Liver (tissue), 8 donors: ENCODE measurements at regions not wholly inside any gene's neighbourhood (a gene's known extent, or its start where the extent isn't known, plus 50 kb on each side); places are given as distances from the start of the nearest gene placed in this dataset.

Experiments
- DNase-seq: peaks from one replicate; pipeline ENCODE4 v3.0.0-alpha.2; 2017; ENCODE audit warnings: low spot score
- H3K27ac ChIP-seq, 2 donors: one replicate each; pipeline ENCODE4 v1.7.0; 2013; ENCODE audit warnings: inconsistent platforms in 2 of 2, low read length in 2 of 2, control low read depth in 1 of 2, low read depth in 1 of 2, mild to moderate bottlenecking in 1 of 2
- H3K27me3 ChIP-seq, 4 donors: one replicate each; pipeline versions ENCODE4 v1.6.1 to v1.7.0; 2013; ENCODE audit warnings: low read length in 3 of 4, inconsistent platforms in 1 of 4, mild to moderate bottlenecking in 1 of 4, moderate library complexity in 1 of 4; ENCODE audit not compliant: control insufficient read depth in 4 of 4, insufficient read depth in 4 of 4
- H3K36me3 ChIP-seq, 4 donors: one replicate each; pipeline versions ENCODE4 v1.6.1 to v1.7.0; 2013; ENCODE audit warnings: low read length in 3 of 4, mild to moderate bottlenecking in 3 of 4, low read depth in 1 of 4, moderate library complexity in 1 of 4; ENCODE audit not compliant: control insufficient read depth in 4 of 4, insufficient read depth in 3 of 4
- H3K4me1 ChIP-seq, 4 donors: one replicate each; pipeline versions ENCODE4 v1.6.1 to v1.7.0; 2013; ENCODE audit warnings: low read length in 3 of 4, mild to moderate bottlenecking in 3 of 4, moderate library complexity in 1 of 4; ENCODE audit not compliant: control insufficient read depth in 4 of 4, insufficient read depth in 4 of 4
- H3K4me3 ChIP-seq, 3 donors: one replicate each; pipeline versions ENCODE4 v1.6.1 to v1.7.0; 2013; ENCODE audit warnings: low read length in 3 of 3, control low read depth in 1 of 3, low read depth in 1 of 3, mild to moderate bottlenecking in 1 of 3
- H3K9ac ChIP-seq, 2 donors: one replicate each; pipeline ENCODE4 v1.7.0; 2013; ENCODE audit warnings: low read length in 2 of 2, mild to moderate bottlenecking in 2 of 2, moderate library complexity in 2 of 2, control low read depth in 1 of 2, low read depth in 1 of 2
- H3K9me3 ChIP-seq, 4 donors: one replicate each; pipeline versions ENCODE4 v1.6.1 to v1.7.0; 2013; ENCODE audit warnings: low read length in 3 of 4; ENCODE audit not compliant: control insufficient read depth in 4 of 4
- ATF3 ChIP-seq: IDR thresholded peaks from 2 replicates; pipeline ENCODE4 v1.6.1; 2016; ENCODE audit warnings: antibody characterized with exemption
- CTCF ChIP-seq: fragments of 150-350 bp; IDR thresholded peaks from 2 replicates; pipeline ENCODE4 v1.5.1; 2017; ENCODE audit warnings: improper control_type of control experiment, low read depth, low read length; ENCODE audit not compliant: missing input control
- EGR1 ChIP-seq, 2 donors: IDR thresholded peaks; 2 replicates each; pipeline ENCODE4 v1.6.1; 2016 to 2018; ENCODE audit warnings: antibody characterized with exemption in 2 of 2, low read depth in 2 of 2
- FOXA1 ChIP-seq: IDR thresholded peaks from 2 replicates; pipeline ENCODE4 v1.6.1; 2016; ENCODE audit warnings: antibody characterized with exemption
- FOXA2 ChIP-seq: IDR thresholded peaks from 2 replicates; pipeline ENCODE4 v1.6.1; 2016; ENCODE audit warnings: antibody characterized with exemption
- GABPA ChIP-seq, 2 donors: IDR thresholded peaks in 1 of 2; conservative IDR thresholded peaks in 1 of 2; 2 replicates each; pipeline ENCODE4 v1.6.1; 2016; ENCODE audit warnings: antibody characterized with exemption in 2 of 2, mild to moderate bottlenecking in 1 of 2, moderate library complexity in 1 of 2
- HNF4A ChIP-seq, 2 donors: conservative IDR thresholded peaks; 2 replicates each; pipeline ENCODE4 v1.6.1; 2016; ENCODE audit warnings: antibody characterized with exemption in 2 of 2, mild to moderate bottlenecking in 2 of 2
- HNF4G ChIP-seq: IDR thresholded peaks from 2 replicates; pipeline ENCODE4 v1.6.1; 2016; ENCODE audit warnings: antibody characterized with exemption
- JUND ChIP-seq, 2 donors: IDR thresholded peaks; 2 replicates each; pipeline ENCODE4 v1.6.1; 2016; ENCODE audit warnings: antibody characterized with exemption in 2 of 2
- MAX ChIP-seq: IDR thresholded peaks from 2 replicates; pipeline ENCODE4 v1.6.1; 2016; ENCODE audit warnings: antibody characterized with exemption
- RAD21 ChIP-seq, 2 donors: IDR thresholded peaks; 2 replicates each; pipeline ENCODE4 v1.6.1; 2016; ENCODE audit warnings: antibody characterized with exemption in 2 of 2, mild to moderate bottlenecking in 2 of 2
- RXRA ChIP-seq, 2 donors: IDR thresholded peaks; 2 replicates each; pipeline ENCODE4 v1.6.1; 2017 to 2018; ENCODE audit warnings: antibody characterized with exemption in 2 of 2, mild to moderate bottlenecking in 1 of 2
- SP1 ChIP-seq: IDR thresholded peaks from 2 replicates; pipeline ENCODE4 v1.6.1; 2018; ENCODE audit warnings: antibody characterized with exemption, mild to moderate bottlenecking
- TAF1 ChIP-seq: conservative IDR thresholded peaks from 2 replicates; pipeline ENCODE4 v1.6.1; 2016; ENCODE audit warnings: antibody characterized with exemption, mild to moderate bottlenecking
- ZBTB33 ChIP-seq: IDR thresholded peaks from 2 replicates; pipeline ENCODE4 v1.6.1; 2016; ENCODE audit warnings: antibody characterized with exemption
- WGBS: extraction: QIAGEN DNeasy Blood & Tissue Kit; methylation state at CpG from one replicate; pipeline ENCODE4 v1.1.7; 2013; 5-methylcytosine and 5-hydroxymethylcytosine counted together
- TF ChIP-seq, protein P1 (sequence below): IDR thresholded peaks from 2 replicates; pipeline ENCODE4 v1.6.1; 2016; ENCODE audit warnings: antibody characterized with exemption, mild to moderate bottlenecking
- donor health status: healthy.
- donor health status: healthy.
- donor health status: healthy.
- donor health status: healthy.
- donor health status: healthy.

DNA sequence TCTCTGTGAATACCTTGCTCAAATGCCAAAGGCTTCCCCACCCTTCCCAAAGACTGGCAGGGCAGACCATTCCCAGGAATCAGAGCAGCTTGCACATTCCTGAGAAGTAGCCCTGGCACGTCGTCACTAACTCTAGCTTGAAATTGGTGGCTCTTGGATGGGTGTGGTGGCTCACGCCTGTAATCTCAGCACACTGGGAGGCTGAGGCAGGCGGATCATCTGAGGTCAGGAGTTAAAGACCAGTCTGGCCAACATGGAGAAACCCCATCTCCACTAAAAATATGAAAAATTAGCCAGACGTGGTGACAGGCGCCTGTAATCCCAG lies 108.2 kb upstream of the MPP7 start:
- Histone ChIP-seq H3K4me1 (no peaks in the 10 kb centered on the region), H3K9ac (no peak overlapping the region), H3K27me3 (peaks cover 0 to 4% (median 0%) of the 10 kb centered on the region in 4 donors), H3K27ac (no peak overlapping the region), H3K9me3 (peaks cover 0 to 3% (median 0%) of the 10 kb centered on the region in 4 donors), H3K4me3 (no peak overlapping the region), H3K36me3 (no peaks in the 10 kb centered on the region)
- WGBS, result 83% methylated on average over 6 of the region's 6 CpGs
- TF ChIP-seq RXRA (IDR thresholded peaks at IDR 0.05) (no peak), MAX (no peak)
- TF ChIP-seq, protein P1, sequence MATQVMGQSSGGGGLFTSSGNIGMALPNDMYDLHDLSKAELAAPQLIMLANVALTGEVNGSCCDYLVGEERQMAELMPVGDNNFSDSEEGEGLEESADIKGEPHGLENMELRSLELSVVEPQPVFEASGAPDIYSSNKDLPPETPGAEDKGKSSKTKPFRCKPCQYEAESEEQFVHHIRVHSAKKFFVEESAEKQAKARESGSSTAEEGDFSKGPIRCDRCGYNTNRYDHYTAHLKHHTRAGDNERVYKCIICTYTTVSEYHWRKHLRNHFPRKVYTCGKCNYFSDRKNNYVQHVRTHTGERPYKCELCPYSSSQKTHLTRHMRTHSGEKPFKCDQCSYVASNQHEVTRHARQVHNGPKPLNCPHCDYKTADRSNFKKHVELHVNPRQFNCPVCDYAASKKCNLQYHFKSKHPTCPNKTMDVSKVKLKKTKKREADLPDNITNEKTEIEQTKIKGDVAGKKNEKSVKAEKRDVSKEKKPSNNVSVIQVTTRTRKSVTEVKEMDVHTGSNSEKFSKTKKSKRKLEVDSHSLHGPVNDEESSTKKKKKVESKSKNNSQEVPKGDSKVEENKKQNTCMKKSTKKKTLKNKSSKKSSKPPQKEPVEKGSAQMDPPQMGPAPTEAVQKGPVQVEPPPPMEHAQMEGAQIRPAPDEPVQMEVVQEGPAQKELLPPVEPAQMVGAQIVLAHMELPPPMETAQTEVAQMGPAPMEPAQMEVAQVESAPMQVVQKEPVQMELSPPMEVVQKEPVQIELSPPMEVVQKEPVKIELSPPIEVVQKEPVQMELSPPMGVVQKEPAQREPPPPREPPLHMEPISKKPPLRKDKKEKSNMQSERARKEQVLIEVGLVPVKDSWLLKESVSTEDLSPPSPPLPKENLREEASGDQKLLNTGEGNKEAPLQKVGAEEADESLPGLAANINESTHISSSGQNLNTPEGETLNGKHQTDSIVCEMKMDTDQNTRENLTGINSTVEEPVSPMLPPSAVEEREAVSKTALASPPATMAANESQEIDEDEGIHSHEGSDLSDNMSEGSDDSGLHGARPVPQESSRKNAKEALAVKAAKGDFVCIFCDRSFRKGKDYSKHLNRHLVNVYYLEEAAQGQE, result no peak
- no peak for DNase-seq

DNA sequence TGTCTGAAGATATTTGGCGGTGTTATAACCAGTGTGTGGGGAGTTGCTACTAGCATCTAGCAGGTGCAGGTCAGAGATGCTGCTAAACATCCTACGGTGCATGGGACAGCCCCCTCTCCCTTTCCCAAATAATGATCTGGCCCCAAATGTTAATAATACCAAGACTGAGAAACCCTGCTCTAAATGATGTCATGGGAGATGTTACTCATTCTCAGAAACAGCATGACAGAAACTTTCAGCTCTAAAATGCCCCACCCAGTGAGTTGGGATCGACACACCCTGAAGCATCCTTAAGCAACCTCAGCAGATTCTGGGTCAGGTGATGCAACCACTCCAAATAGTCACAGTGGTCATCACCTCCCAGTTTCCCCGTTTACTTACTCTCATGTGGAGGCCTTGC lies 108.8 kb upstream of the MPP7 start:
- Histone ChIP-seq H3K4me1 (no peaks in the 10 kb centered on the region), H3K27ac (no peak overlapping the region), H3K27me3 (peaks cover 0 to 4% (median 0%) of the 10 kb centered on the region in 4 donors), H3K9me3 (peaks cover 0 to 3% (median 0%) of the 10 kb centered on the region in 4 donors), H3K4me3 (no peak overlapping the region), H3K36me3 (no peaks in the 10 kb centered on the region), H3K9ac (no peak overlapping the region)
- 65% methylated on average over 4 of the region's 4 CpGs for WGBS
- TF ChIP-seq RXRA (IDR thresholded peaks at IDR 0.05) (no peak), HNF4G (no peak), ZBTB33 (no peak), JUND (IDR thresholded peaks at IDR 0.05) (no peak), HNF4A (conservative IDR thresholded peaks at IDR 0.05) (no peak), MAX (no peak)
- no peak for DNase-seq

GRCh38 chr10:28418069-28418468 lies 114.8 kb upstream of the WAC start:
- Histone ChIP-seq H3K36me3 (no peaks in the 10 kb centered on the region), H3K27ac (no peak overlapping the region), H3K4me1 (no peaks in the 10 kb centered on the region), H3K4me3 (no peak overlapping the region), H3K9ac (no peak overlapping the region), H3K9me3 (peaks cover 0 to 3% (median 0%) of the 10 kb centered on the region in 4 donors), H3K27me3 (no peaks in the 10 kb centered on the region)
- DNase-seq, result no peak
- 72% methylated on average over 2 of the region's 2 CpGs for WGBS
- TF ChIP-seq, protein P1, result no peak
- TF ChIP-seq FOXA2 (no peak), RAD21 (IDR thresholded peaks at IDR 0.05) (no peak), ATF3 (no peak), HNF4A (conservative IDR thresholded peaks at IDR 0.05) (no peak), HNF4G (no peak), EGR1 (IDR thresholded peaks at IDR 0.05; ENCODE audit: low read depth in 2 of 2) (no peak), FOXA1 (no peak), CTCF (no peak), MAX (no peak), TAF1 (no peak), GABPA (IDR thresholded peaks at IDR 0.05 in 1 of 2, conservative IDR thresholded peaks at IDR 0.05 in 1 of 2) (no peak), SP1 (no peak)
